ENCODE measurements at regions not wholly inside any gene's neighbourhood (a gene's known extent, or its start where the extent isn't known, plus 50 kb on each side); places are given as distances from the start of the nearest gene placed in this dataset.

GRCh38 chr11:45723397-45723796 is 58.0 kb upstream of the CHST1 start:
- no peak for DNase-seq

- DNase-seq, result no peak
These were observed 56.7 kb upstream of the CHST1 start for GRCh38 chr11:45722144-45722543.

GRCh38 chr11:45717526-45717925 is 52.1 kb upstream of the CHST1 start:
- no peak for DNase-seq

GRCh38 chr11:45715418-45715817 is 50.0 kb upstream of the CHST1 start:
- no peak for DNase-seq
